HEK293T (cell line): ENCODE measurements at regions not wholly inside any gene's neighbourhood (a gene's known extent, or its start where the extent isn't known, plus 50 kb on each side); places are given as distances from the start of the nearest gene placed in this dataset.

Experiments used
- CTCF ChIA-PET: fragments of 350-600 bp; formaldehyde crosslinking; extraction: SDS; loops from one replicate; lab custom pipeline; 2021; ENCODE audit warnings: antibody characterized with exemption, inconsistent platforms; lab: Yijun Ruan, JAX
- POLR2A ChIA-PET: fragments of 350-600 bp; formaldehyde crosslinking; extraction: SDS; loops from one replicate; lab custom pipeline; 2020; ENCODE audit warnings: antibody characterized with exemption, inconsistent platforms; lab: Yijun Ruan, JAX
- DNase-seq: peaks from one replicate; pipeline ENCODE4 v3.0.0; 2012; ENCODE audit warnings: mixed read lengths; ENCODE audit errors: extremely low spot score
- ARNT ChIP-seq: fragments of 450-650 bp; IDR thresholded peaks from 2 replicates; pipeline ENCODE4 v1.6.1; 2017; ENCODE audit warnings: mild to moderate bottlenecking
- BHLHE40 ChIP-seq: fragments of 450-650 bp; IDR thresholded peaks from 2 replicates; pipeline ENCODE4 v1.6.1; 2016; ENCODE audit warnings: mild to moderate bottlenecking, moderate library complexity, borderline replicate concordance
- CTBP1 ChIP-seq: fragments of 450-650 bp; IDR thresholded peaks from 2 replicates; pipeline ENCODE4 v1.6.1; 2016; ENCODE audit warnings: borderline replicate concordance
- ELF4 ChIP-seq: fragments of 450-650 bp; IDR thresholded peaks from 2 replicates; pipeline ENCODE4 v1.6.1; 2017; ENCODE audit warnings: antibody characterized with exemption
- FOXA1 ChIP-seq: fragments of 450-650 bp; IDR thresholded peaks from 2 replicates; pipeline ENCODE4 v1.6.1; 2016; ENCODE audit warnings: mild to moderate bottlenecking
- FOXK2 ChIP-seq: fragments of 450-650 bp; IDR thresholded peaks from 2 replicates; pipeline ENCODE4 v1.6.1; 2016; ENCODE audit warnings: mild to moderate bottlenecking
- FOXM1 ChIP-seq: fragments of 450-650 bp; IDR thresholded peaks from 2 replicates; pipeline ENCODE4 v1.6.1; 2017; ENCODE audit warnings: mild to moderate bottlenecking, borderline replicate concordance
- HDGF ChIP-seq: fragments of 450-650 bp; IDR thresholded peaks from 2 replicates; pipeline ENCODE4 v1.6.1; 2017; ENCODE audit warnings: antibody characterized with exemption, borderline replicate concordance
- L3MBTL2 ChIP-seq: fragments of 450-650 bp; conservative IDR thresholded peaks from 2 replicates; pipeline ENCODE4 v1.6.1; 2016; ENCODE audit warnings: mild to moderate bottlenecking
- LEF1 ChIP-seq: fragments of 450-650 bp; IDR thresholded peaks from 2 replicates; pipeline ENCODE4 v1.6.1; 2017; ENCODE audit warnings: mild to moderate bottlenecking, borderline replicate concordance
- NFRKB ChIP-seq: fragments of 450-650 bp; IDR thresholded peaks from 2 replicates; pipeline ENCODE4 v1.6.1; 2016; ENCODE audit warnings: mild to moderate bottlenecking, moderate library complexity
- PKNOX1 ChIP-seq: fragments of 450-650 bp; IDR thresholded peaks from 2 replicates; pipeline ENCODE4 v1.6.1; 2016
- SP1 ChIP-seq: fragments of 450-650 bp; IDR thresholded peaks from 2 replicates; pipeline ENCODE4 v1.6.1; 2017
- SUZ12 ChIP-seq: fragments of 450-650 bp; IDR thresholded peaks from 2 replicates; pipeline ENCODE4 v1.6.1; 2016; ENCODE audit warnings: mild to moderate bottlenecking
- TARDBP ChIP-seq: fragments of 450-650 bp; IDR thresholded peaks from 2 replicates; pipeline ENCODE4 v1.6.1; 2016
- ZNF384 ChIP-seq: fragments of 450-650 bp; IDR thresholded peaks from 2 replicates; pipeline ENCODE4 v1.6.1; 2016

- TF ChIP-seq LEF1, result no peak
- no peak for TF ChIP-seq TARDBP
- no peak for TF ChIP-seq FOXK2
- no peak for TF ChIP-seq ZNF384
- no peak for TF ChIP-seq FOXA1
- CTCF ChIA-PET, result no interaction called here
- DNase-seq, result no peak
- POLR2A ChIA-PET, result no interaction called here
These were observed 82.9 kb downstream of the ZNF737 start for GRCh38 chr19:20482721-20483120.

- ChIA-PET CTCF (no interaction called here), POLR2A (no interaction called here)
- TF ChIP-seq BHLHE40 (no peak), PKNOX1 (no peak), TARDBP (no peak), NFRKB (no peak), HDGF (no peak), ARNT (no peak), CTBP1 (no peak), LEF1 (no peak), SP1 (no peak), FOXA1 (no peak)
- no peak for DNase-seq
These were observed 83.8 kb downstream of the ZNF737 start for GRCh38 chr19:20481736-20482135.

- DNase-seq, result no peak
- ChIA-PET CTCF (no interaction called here), POLR2A (no interaction called here)
- TF ChIP-seq FOXA1, result no peak
- no peak for TF ChIP-seq LEF1
- no peak for TF ChIP-seq TARDBP
- no peak for TF ChIP-seq PKNOX1
- TF ChIP-seq NFRKB, result no peak
- TF ChIP-seq FOXK2, result no peak
- no peak for TF ChIP-seq BHLHE40
These were observed 86.1 kb downstream of the ZNF737 start for GRCh38 chr19:20479483-20479882.

GRCh38 chr19:20478936-20479335, 86.6 kb downstream of the ZNF737 start:
- POLR2A ChIA-PET, result no interaction called here
- CTCF ChIA-PET, result no interaction called here
- no peak for TF ChIP-seq TARDBP
- no peak for TF ChIP-seq NFRKB
- no peak for TF ChIP-seq FOXM1
- TF ChIP-seq CTBP1, result no peak
- no peak for TF ChIP-seq LEF1
- TF ChIP-seq ELF4, result no peak
- no peak for TF ChIP-seq FOXK2
- no peak for TF ChIP-seq HDGF
- TF ChIP-seq L3MBTL2, result no peak
- no peak for TF ChIP-seq PKNOX1
- no peak for TF ChIP-seq SUZ12
- no peak for TF ChIP-seq SP1
- no peak for TF ChIP-seq FOXA1
- no peak for TF ChIP-seq BHLHE40
- no peak for TF ChIP-seq ARNT
- TF ChIP-seq ZNF384, result no peak

GRCh38 chr19:20472854-20473253, 92.7 kb downstream of the ZNF737 start:
- TF ChIP-seq FOXM1 (no peak), L3MBTL2 (no peak), FOXK2 (no peak), LEF1 (no peak), HDGF (no peak), PKNOX1 (no peak)
- POLR2A ChIA-PET, result no interaction called here
- CTCF ChIA-PET, result no interaction called here
- DNase-seq, result no peak

More at GRCh38 chr19:20478936-20479335, 86.6 kb downstream of the ZNF737 start:
- no peak for DNase-seq

GRCh38 chr19:20471431-20471830, 94.2 kb downstream of the ZNF737 start:
- ChIA-PET POLR2A (no interaction called here), CTCF (no interaction called here)
- TF ChIP-seq PKNOX1 (no peak), ELF4 (no peak), TARDBP (no peak), BHLHE40 (no peak), SUZ12 (no peak), FOXA1 (no peak), SP1 (no peak), NFRKB (no peak), CTBP1 (no peak), HDGF (no peak), LEF1 (no peak), FOXM1 (no peak), ZNF384 (no peak)
- DNase-seq, result no peak
